Activated CD4-positive, alpha-beta T cell treated with anti-CD3 and anti-CD28 coated beads, Interleukin-2, Interleukin-6, amounts not matched to agents 100 ng/mL and 50 ng/mL, durations not matched to agents 16 hours and 8 hours (primary cell): ENCODE measurements at regions not wholly inside any gene's neighbourhood (a gene's known extent, or its start where the extent isn't known, plus 50 kb on each side); places are given as distances from the start of the nearest gene placed in this dataset.

ENCODE experiments used
- DNase-seq: peaks from one replicate; pipeline ENCODE4 v3.0.0-alpha.2; 2020

GRCh38 chr5:4137781-4138180, 542.1 kb downstream of the IRX1 start:
- DNase-seq, result no peak

- DNase-seq, result no peak
These were observed 547.2 kb downstream of the IRX1 start for GRCh38 chr5:4142842-4143241.

DNA sequence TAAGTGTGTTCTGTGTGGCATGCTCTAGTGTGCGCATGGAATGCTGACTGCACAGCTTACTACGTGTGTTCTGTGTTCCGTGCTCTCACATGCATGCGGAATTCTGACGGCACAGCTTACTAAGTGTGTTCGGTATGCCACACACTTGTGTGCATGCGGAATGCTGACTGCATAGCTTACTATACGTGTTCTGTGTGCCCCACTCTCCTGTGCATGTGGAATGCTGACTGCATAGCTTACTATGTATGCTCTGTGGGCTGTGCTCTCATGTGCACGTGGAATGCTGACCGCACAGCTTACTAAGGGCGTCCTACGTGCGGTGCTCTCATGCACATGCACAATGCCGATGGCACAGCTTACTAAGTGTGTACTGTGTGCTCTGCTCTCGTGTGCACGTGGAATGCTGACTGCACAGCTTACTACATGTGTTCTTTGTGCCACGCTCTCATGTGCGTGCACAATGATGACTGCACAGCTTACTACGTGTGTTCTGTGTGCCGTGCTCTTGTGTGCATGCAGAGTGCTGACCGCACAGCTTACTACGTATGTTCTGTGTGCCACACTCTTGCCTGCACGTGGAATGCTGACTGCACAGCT, 548.9 kb downstream of the IRX1 start:
- DNase-seq, result no peak

DNA sequence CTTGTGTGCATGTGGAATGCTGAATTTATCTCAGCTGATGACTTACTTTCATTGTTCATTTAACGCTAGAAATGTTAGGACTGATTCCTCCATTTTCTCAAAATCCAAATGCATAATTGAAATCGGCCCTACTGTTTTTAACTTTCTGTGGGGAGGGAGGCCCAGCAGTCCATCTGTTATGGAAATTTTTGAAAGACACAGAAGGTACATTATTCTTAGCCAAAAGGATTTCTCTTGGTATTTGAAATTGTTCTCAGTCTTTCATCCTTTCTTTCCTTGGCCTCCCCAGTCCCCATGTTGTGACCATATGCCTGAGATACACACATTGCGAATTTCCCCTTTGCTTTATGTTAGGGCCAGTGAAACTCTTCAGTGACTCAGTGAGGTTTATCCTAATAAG, 549.9 kb downstream of the IRX1 start:
- no peak for DNase-seq

DNA sequence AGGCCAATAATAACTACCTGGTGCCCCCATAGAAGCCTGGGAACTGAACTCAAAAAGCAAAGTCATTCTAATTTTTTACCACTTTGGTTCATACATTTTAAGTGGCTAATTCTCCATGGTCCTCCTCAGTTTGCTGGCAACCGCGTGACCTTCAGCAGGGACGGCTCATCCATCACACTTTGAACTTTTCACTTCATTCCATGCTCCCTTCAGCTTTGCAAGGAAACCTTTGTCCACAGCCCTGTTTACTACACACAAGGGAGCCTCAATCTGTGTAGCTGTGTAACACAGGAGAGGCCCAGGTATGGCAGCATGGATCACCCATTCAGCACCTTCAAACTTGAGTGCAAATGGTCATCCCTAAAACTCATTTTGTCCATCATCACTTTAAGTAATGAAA, 552.4 kb downstream of the IRX1 start:
- no peak for DNase-seq

DNA sequence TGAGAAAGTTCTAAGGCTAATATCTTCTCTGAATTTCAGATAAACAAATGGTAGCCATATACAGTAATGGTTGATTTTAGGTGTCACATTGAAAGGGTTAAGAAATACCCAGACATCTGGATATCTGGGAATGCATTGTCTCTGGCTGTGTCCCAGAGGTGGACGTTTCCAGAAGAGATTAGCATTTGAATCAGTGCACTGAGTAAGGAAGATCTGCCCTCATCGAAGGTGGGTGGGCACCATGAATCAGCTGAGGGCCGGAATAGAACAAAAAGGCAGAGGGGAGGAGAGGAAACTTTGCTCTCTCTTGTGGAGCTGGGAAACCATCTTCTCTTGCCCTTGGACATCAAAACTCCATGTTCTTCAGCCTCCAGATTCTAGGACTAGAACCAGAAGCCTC, 554.4 kb downstream of the IRX1 start:
- no peak for DNase-seq

GRCh38 chr5:4156153-4156552, 560.5 kb downstream of the IRX1 start:
- DNase-seq, result no peak

DNA sequence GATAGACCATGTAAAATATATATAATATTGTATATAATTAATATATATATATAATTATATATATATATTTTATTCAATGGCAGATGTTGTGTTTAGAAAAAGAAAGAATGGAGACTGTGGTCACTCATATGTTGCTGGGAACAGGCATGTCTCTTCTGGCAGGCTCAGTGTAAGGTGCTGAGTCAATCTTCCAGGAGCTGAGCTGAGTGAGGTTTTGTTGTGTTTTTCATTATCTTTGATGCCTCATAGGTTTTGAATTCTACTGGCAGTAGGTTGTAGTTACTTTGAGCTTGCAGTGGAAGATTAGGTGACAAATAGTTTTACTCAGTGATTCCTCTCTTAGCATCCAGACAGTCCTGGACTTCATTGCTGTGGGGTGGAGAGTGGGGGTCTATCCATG, 561.3 kb downstream of the IRX1 start:
- DNase-seq, result no peak

DNA sequence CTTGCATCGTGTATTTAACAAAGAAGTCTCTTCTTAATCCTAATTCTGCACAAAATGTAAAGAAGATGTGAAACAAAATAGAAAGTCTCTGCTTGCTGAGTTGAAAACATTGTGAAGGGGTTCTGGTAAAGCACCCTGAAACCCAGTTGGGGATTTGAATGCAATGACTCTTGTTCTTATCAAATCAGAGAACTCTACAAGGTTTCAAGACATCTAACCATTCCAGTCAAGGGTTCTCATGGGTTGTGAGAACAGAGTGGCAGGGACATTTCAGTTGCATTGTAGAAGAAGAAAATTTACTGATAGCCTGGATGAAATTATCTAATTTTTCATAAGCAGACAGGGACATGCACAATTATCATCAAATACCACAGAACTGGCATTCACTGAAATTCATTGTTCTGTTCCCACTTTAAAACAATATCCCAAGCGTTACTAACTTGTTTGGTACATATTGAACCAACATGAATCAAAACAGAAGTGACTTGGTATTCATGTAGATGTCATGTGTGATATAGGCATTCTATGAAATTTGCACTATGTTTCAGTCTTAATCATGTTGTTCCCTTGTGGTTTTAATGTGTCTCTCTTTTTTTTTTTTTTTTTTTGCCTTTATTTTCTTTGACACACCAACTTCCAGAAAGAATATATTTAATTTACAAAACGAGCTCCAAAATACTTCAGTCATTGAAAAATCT, 563.3 kb downstream of the IRX1 start:
- DNase-seq, result peak; percentile 11

DNA sequence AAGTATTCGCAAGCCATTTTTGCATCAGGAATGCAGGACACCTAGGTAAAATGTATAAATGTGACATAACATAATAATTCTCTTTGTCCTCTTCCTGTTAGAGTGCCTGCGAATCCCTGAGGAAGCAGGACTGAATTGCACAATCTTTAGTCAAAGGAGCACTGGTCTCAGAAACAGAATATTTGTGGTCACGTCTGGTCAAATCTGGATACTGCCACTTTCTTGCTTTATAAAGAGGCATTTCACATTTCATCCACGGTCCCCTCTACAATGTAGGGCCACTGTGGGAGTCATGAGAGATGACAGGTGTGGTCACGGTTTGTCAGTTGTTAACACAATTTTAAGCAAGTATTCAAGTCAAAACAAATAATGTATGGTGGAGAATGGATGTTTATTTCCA, 564.0 kb downstream of the IRX1 start:
- no peak for DNase-seq

- no peak for DNase-seq
These were observed 568.5 kb downstream of the IRX1 start for GRCh38 chr5:4164167-4164566.

DNA sequence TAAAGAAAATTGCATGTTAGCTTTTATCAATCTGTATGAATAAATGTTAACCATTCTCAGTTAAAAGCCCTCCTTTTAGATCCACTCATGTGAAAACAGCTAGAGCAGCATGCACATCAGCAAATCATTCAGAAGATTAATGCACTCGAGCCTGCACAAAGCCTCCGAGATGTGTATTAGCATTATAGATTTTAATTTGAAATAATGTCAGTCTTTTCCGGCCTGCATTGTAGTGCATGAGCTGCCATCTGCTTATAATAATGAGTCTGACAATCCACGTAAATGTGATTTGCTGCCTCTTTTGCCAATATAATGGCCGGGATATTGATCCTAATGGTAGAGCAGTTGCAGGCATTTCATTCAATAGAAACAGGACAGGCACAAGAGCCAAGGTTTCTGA, 585.1 kb downstream of the IRX1 start:
- no peak for DNase-seq

DNA sequence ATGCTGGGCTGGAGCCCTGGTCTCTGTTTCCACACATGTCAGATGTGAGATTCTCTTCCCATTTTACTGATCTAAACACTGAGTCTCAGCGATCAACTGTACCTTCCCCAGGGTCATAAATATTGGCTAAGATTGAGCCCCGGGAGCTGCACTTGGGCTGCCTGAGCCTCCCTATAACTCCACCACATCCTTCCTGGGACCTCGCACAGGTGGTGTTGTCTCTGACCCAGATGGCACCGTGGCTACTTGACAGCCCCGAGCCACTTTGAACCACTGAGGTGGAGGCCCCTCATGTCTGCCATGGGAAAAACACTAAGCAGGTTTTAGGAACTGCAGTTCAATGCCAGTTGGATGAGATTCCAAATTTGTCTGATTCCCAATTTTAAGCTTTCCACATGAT, 586.5 kb downstream of the IRX1 start:
- DNase-seq, result no peak

DNA sequence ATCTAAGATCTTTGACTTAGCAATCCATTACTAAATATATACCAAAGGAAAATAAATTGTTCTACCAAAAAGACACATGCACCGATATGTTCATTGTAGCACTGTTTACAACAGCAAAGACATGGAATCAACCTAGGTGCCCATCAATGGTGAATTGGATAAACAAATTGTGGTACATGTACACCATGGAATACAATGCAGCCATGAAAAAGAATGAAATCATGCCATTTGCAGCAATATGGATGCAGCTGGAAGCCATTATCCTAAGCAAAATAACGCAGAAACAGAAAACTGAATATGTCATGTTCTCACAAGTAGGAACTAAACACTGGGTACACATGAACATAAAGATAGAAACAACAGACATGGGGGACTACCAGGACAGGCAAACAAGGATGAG, 589.5 kb downstream of the IRX1 start:
- DNase-seq, result no peak

DNA sequence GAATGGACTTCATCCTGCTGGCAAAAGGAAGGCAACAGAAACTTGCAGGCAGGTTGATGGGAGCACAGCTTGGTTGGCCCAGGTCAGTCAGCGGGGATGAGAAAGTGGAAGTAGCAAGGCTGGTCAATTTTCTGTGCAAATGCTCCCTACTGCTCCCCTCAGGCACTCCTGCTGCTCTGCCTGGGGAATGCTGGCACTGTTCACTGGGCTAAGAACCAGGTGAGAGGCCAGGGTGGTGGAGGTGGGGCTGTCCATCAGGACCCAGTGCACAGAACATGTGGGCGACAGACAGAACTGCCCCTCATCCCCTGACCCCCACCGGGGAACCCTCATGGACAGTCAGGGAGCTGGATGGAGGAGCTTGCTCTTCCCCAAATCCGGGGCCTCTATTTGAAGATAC, 593.1 kb downstream of the IRX1 start:
- no peak for DNase-seq

DNA sequence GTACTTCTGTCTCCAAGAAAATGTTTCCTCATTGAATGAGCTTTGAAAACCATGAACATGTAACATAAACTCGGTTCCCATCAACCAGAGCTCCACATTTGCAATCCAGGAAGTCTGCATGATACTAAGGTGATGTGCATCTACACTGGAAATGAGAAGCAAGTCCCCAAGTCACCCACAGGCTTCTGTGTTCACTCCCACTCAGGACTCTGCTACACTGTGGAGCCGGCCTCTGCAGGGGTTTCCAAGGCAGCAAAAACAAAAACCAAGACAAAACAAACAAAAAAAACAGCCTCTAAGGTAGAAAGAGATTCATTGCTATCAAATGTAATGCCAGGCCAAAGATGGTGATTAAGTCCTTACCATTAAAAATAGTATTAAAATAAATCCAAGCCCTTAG, 593.7 kb downstream of the IRX1 start:
- DNase-seq, result no peak

DNA sequence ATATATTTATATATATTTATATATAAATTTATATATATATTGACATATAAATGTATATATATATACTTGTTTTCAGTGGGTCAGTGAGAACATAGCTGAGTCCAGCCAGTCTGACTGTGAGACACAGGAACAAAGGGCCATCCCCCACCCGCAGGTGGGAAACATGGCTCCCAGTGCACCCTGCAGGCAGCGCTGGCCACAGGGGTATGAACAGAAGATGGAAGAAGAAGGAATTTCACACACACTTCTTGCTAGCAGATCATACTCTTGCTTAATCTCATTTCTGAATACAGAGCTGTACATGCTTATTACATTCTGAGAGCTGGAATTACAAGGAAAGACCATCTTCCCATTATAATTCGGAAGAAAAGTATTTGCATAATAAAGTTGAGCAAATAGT, 595.4 kb downstream of the IRX1 start:
- no peak for DNase-seq

DNA sequence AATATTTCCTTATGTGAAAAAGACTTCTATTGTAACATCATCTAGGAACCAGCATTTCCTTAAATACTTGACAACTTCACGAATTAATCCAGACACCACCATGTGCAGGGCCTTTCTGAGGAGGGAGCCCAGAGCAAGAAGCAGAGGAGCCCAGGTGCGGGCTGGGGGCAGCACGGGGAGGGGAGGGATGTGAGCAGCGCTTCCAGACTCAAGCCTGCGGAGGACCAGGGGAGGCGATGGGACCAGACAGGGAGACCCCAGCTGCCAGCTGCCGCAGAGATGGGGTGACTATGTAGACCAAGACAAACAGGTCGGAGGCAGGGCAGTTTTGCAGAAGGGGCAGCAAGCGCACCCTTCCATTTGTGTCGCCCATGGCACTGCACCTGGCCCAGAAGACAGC, 596.1 kb downstream of the IRX1 start:
- DNase-seq, result no peak

DNA sequence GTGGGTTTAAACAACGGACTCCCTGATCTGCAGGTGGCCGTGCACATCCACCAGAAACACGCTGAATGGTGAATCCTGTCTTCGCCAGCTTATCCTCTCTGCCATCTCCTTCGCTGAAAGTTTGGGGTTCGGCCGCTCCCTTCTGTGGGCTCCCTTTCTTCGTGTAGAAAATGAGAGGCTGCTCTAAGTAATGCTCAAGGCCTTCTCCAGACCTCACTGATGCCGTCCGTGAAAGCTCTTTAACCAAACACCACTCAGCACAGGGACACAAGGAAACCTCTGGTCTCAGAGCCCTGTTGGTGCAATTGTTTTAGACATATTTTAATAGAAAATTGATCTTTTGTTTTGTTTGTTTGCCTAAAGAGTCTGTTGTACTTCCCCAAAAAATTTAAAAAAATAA, 596.5 kb downstream of the IRX1 start:
- no peak for DNase-seq

GRCh38 chr5:4196744-4197143, 601.1 kb downstream of the IRX1 start:
- no peak for DNase-seq

- DNase-seq, result no peak
These were observed 601.5 kb downstream of the IRX1 start for GRCh38 chr5:4197151-4197550.

GRCh38 chr5:4198461-4198860, 602.8 kb downstream of the IRX1 start:
- DNase-seq, result no peak

GRCh38 chr5:4199049-4199841, 603.6 kb downstream of the IRX1 start:
- DNase-seq, result no peak

DNA sequence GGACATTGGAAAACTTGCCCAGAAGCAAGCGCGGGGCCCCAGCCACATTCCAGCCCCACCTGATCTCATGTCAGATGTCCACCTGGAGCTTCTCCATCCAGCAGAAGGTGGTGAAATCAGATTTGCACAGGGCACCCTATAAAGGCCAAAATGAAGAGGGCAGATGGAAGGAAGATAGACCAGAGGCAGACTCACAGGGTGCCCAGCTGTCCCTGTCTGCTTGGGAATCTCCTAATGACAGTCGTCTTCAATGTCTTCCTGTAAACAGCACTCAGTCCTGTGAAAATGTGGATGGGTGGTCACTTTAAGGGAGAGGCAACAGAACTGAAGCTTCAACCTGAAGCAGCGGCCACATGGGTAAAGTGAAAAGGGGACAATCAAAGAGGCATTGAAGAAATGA, 607.5 kb downstream of the IRX1 start:
- DNase-seq, result no peak
